ENCODE measurements at regions not wholly inside any gene's neighbourhood (a gene's known extent, or its start where the extent isn't known, plus 50 kb on each side); places are given as distances from the start of the nearest gene placed in this dataset.
"Not testable (repeated sequence)": the region's sequence is repeated elsewhere in the genome, so short reads cannot be mapped to it uniquely, and the experiment has no call there.

GRCh38 chr2:35339211-35339610, 1016.4 kb upstream of the CRIM1 start:
- no peak for DNase-seq (ENCODE audit: low read depth in 2 of 2)

- no peak for DNase-seq (ENCODE audit: low read depth in 2 of 2)
Measured at GRCh38 chr2:35337922-35338321, 1017.7 kb upstream of the CRIM1 start.

- DNase-seq (ENCODE audit: low read depth in 2 of 2) = no peak
Measured at GRCh38 chr2:35314049-35314448, 1041.5 kb upstream of the CRIM1 start.

- DNase-seq (ENCODE audit: low read depth in 2 of 2) = no peak
Measured at GRCh38 chr2:35301369-35301768, 1054.2 kb upstream of the CRIM1 start.

GRCh38 chr2:35298493-35298892, 1057.1 kb upstream of the CRIM1 start:
- DNase-seq (ENCODE audit: low read depth in 2 of 2) = no peak

GRCh38 chr2:35297403-35297802, 1058.2 kb upstream of the CRIM1 start:
- DNase-seq (ENCODE audit: low read depth in 2 of 2) = no peak

- no peak for DNase-seq (ENCODE audit: low read depth in 2 of 2)
Measured at GRCh38 chr2:35294636-35295263, 1060.8 kb upstream of the CRIM1 start.

- DNase-seq (ENCODE audit: low read depth in 2 of 2) = no peak
Measured at GRCh38 chr2:35293261-35293660, 1062.3 kb upstream of the CRIM1 start.

- no peak for DNase-seq (ENCODE audit: low read depth in 2 of 2)
Measured at GRCh38 chr2:35292199-35292598, 1063.4 kb upstream of the CRIM1 start.

- DNase-seq (ENCODE audit: low read depth in 2 of 2) = no peak
Measured at GRCh38 chr2:35281702-35282101, 1073.9 kb upstream of the CRIM1 start.

- no peak for DNase-seq (ENCODE audit: low read depth in 2 of 2)
Measured at GRCh38 chr2:35255826-35256225, 1099.8 kb upstream of the CRIM1 start.

- DNase-seq (ENCODE audit: low read depth in 2 of 2) = no peak
Measured at GRCh38 chr2:35251156-35251555, 1104.4 kb upstream of the CRIM1 start.

GRCh38 chr2:35246702-35247101, 1108.9 kb upstream of the CRIM1 start:
- no peak for DNase-seq (ENCODE audit: low read depth in 2 of 2)

- DNase-seq (ENCODE audit: low read depth in 2 of 2) = no peak
Measured at GRCh38 chr2:35228584-35228983, 1127.0 kb upstream of the CRIM1 start.

- DNase-seq (ENCODE audit: low read depth in 2 of 2) = no peak
Measured at GRCh38 chr2:35220461-35220860, 1135.1 kb upstream of the CRIM1 start.

- DNase-seq (ENCODE audit: low read depth in 2 of 2) = no peak
Measured at GRCh38 chr2:35204881-35205280, 1150.7 kb upstream of the CRIM1 start.

GRCh38 chr2:35204323-35204722, 1151.3 kb upstream of the CRIM1 start:
- DNase-seq (ENCODE audit: low read depth in 2 of 2) = no peak

- DNase-seq (ENCODE audit: low read depth in 2 of 2) = no peak
Measured at GRCh38 chr2:35199298-35199697, 1156.3 kb upstream of the CRIM1 start.

GRCh38 chr2:35185861-35186412, 1169.6 kb upstream of the CRIM1 start:
- no peak for DNase-seq (ENCODE audit: low read depth in 2 of 2)

- DNase-seq (ENCODE audit: low read depth in 2 of 2) = no peak
Measured at GRCh38 chr2:35184471-35184870, 1171.1 kb upstream of the CRIM1 start.

- not testable (repeated sequence) for DNase-seq (ENCODE audit: low read depth in 2 of 2)
Measured at GRCh38 chr2:35176726-35177125, 1178.9 kb upstream of the CRIM1 start.

- no peak for DNase-seq (ENCODE audit: low read depth in 2 of 2)
Measured at GRCh38 chr2:35174845-35175244, 1180.7 kb upstream of the CRIM1 start.

- DNase-seq (ENCODE audit: low read depth in 2 of 2) = no peak
Measured at GRCh38 chr2:35172687-35173086, 1182.9 kb upstream of the CRIM1 start.

GRCh38 chr2:35168351-35168750, 1187.2 kb upstream of the CRIM1 start:
- no peak for DNase-seq (ENCODE audit: low read depth in 2 of 2)
